ENCODE measurements at regions not wholly inside any gene's neighbourhood (a gene's known extent, or its start where the extent isn't known, plus 50 kb on each side); places are given as distances from the start of the nearest gene placed in this dataset.

- no peak for TF ChIP-seq CTCF (IDR thresholded peaks at IDR 0.05)
- no peak for TF ChIP-seq POLR2A (IDR thresholded peaks at IDR 0.05)
These were observed 289.6 kb upstream of the B3GAT1 start for GRCh38 chr11:134701564-134702165.

Data from heart left ventricle (tissue), 13 donors.